Stimulated activated CD4-positive, alpha-beta T cell treated with anti-CD3 and anti-CD28 coated beads, Interleukin-1b, Interleukin-23, amount 100 ng/mL, for 4 hours (primary cell): ENCODE measurements at regions not wholly inside any gene's neighbourhood (a gene's known extent, or its start where the extent isn't known, plus 50 kb on each side); places are given as distances from the start of the nearest gene placed in this dataset.

Experiments
- DNase-seq, 2 donors: peaks; one replicate each; pipeline ENCODE4 v3.0.0-alpha.2; 2020; ENCODE audit warnings: low read depth in 2 of 2

GRCh38 chr6:131383421-131384411 is 189.3 kb upstream of the ARG1 start:
- DNase-seq = no peak

GRCh38 chr6:131387562-131388447 is 185.2 kb upstream of the ARG1 start:
- no peak for DNase-seq

GRCh38 chr6:131390322-131390721 is 182.7 kb upstream of the ARG1 start:
- no peak for DNase-seq

- no peak for DNase-seq
Observed at GRCh38 chr6:131391116-131391515, 181.9 kb upstream of the ARG1 start.

- no peak for DNase-seq
Observed at GRCh38 chr6:131393433-131393832, 179.6 kb upstream of the ARG1 start.

GRCh38 chr6:131394768-131395432 is 178.1 kb upstream of the ARG1 start:
- DNase-seq = no peak

GRCh38 chr6:131398176-131398575 is 174.8 kb upstream of the ARG1 start:
- DNase-seq = no peak

GRCh38 chr6:131399433-131399832 is 173.6 kb upstream of the ARG1 start:
- DNase-seq = no peak

- DNase-seq = no peak
Observed at GRCh38 chr6:131400054-131400778, 172.8 kb upstream of the ARG1 start.

- DNase-seq = no peak
Observed at GRCh38 chr6:131400779-131401496, 172.1 kb upstream of the ARG1 start.

- no peak for DNase-seq
Observed at GRCh38 chr6:131408811-131409210, 164.2 kb upstream of the ARG1 start.

GRCh38 chr6:131410785-131411184 is 162.2 kb upstream of the ARG1 start:
- no peak for DNase-seq

- DNase-seq = no peak
Observed at GRCh38 chr6:131412960-131413830, 159.8 kb upstream of the ARG1 start.

GRCh38 chr6:131413831-131414191 is 159.2 kb upstream of the ARG1 start:
- DNase-seq = no peak

- no peak for DNase-seq
Observed at GRCh38 chr6:131414956-131415355, 158.1 kb upstream of the ARG1 start.

- no peak for DNase-seq
Observed at GRCh38 chr6:131418441-131418840, 154.6 kb upstream of the ARG1 start.

GRCh38 chr6:131419702-131420101 is 153.3 kb upstream of the ARG1 start:
- no peak for DNase-seq

GRCh38 chr6:131424016-131424415 is 149.0 kb upstream of the ARG1 start:
- DNase-seq = no peak

GRCh38 chr6:131424475-131424874 is 148.6 kb upstream of the ARG1 start:
- no peak for DNase-seq
